ENCODE measurements at regions not wholly inside any gene's neighbourhood (a gene's known extent, or its start where the extent isn't known, plus 50 kb on each side); places are given as distances from the start of the nearest gene placed in this dataset.

- TF ChIP-seq, protein P1, sequence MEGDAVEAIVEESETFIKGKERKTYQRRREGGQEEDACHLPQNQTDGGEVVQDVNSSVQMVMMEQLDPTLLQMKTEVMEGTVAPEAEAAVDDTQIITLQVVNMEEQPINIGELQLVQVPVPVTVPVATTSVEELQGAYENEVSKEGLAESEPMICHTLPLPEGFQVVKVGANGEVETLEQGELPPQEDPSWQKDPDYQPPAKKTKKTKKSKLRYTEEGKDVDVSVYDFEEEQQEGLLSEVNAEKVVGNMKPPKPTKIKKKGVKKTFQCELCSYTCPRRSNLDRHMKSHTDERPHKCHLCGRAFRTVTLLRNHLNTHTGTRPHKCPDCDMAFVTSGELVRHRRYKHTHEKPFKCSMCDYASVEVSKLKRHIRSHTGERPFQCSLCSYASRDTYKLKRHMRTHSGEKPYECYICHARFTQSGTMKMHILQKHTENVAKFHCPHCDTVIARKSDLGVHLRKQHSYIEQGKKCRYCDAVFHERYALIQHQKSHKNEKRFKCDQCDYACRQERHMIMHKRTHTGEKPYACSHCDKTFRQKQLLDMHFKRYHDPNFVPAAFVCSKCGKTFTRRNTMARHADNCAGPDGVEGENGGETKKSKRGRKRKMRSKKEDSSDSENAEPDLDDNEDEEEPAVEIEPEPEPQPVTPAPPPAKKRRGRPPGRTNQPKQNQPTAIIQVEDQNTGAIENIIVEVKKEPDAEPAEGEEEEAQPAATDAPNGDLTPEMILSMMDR (IDR thresholded peaks at IDR 0.05; ENCODE audit: low read depth, low read length, missing input control), result no peak
- no peak for TF ChIP-seq TAF1 (conservative IDR thresholded peaks at IDR 0.05)
- no peak for TF ChIP-seq MAX (IDR thresholded peaks at IDR 0.05)
- TF ChIP-seq NR2F2 (IDR thresholded peaks at IDR 0.05), result peak; percentile 31
These were observed 79.8 kb upstream of the PDE1A start for GRCh38 chr2:182506606-182507005.
